Ovary (tissue), 7 donors: ENCODE measurements at regions not wholly inside any gene's neighbourhood (a gene's known extent, or its start where the extent isn't known, plus 50 kb on each side); places are given as distances from the start of the nearest gene placed in this dataset.
"Not testable (repeated sequence)": the region's sequence is repeated elsewhere in the genome, so short reads cannot be mapped to it uniquely, and the experiment has no call there.

Experiments used
- DNase-seq, 5 donors: peaks; one replicate each; pipeline ENCODE4 v3.0.0-alpha.2; 2019 to 2020
- H3K27ac ChIP-seq, 2 donors: fragments of 200-600 bp; one replicate each; pipeline versions ENCODE4 v1.5.1 to v1.8.0; 2019 to 2022
- H3K27me3 ChIP-seq: fragments of 200-600 bp; one replicate; pipeline ENCODE4 v1.8.0; 2022
- H3K36me3 ChIP-seq: fragments of 200-600 bp; sonication (generic); one replicate; pipeline ENCODE4 v1.5.1; 2019
- H3K4me1 ChIP-seq: one replicate; pipeline ENCODE4 v1.8.1; 2013; ENCODE audit warnings: mild to moderate bottlenecking, moderate library complexity; ENCODE audit not compliant: insufficient read depth
- H3K4me3 ChIP-seq: fragments of 200-600 bp; sonication (generic); one replicate; pipeline ENCODE4 v1.5.1; 2017
- H3K9me3 ChIP-seq, 2 donors: fragments of 200-600 bp in 1 of 2; sonication (generic) in 1 of 2; one replicate each; pipeline versions ENCODE4 v1.5.1 to v1.8.1; 2013 to 2019; ENCODE audit warnings: mild to moderate bottlenecking in 1 of 2, moderate library complexity in 1 of 2
- EP300 ChIP-seq: sonication (generic); formaldehyde crosslinking; IDR thresholded peaks from one replicate; pipeline ENCODE4 v1.6.1; 2017; ENCODE audit warnings: antibody characterized with exemption
- POLR2A ChIP-seq: fragments of 450-650 bp; IDR thresholded peaks from one replicate; pipeline ENCODE4 v1.6.1; 2017; ENCODE audit warnings: antibody characterized with exemption, mild to moderate bottlenecking, moderate library complexity
- WGBS, 3 donors: extraction: QIAGEN DNeasy Blood & Tissue Kit in 1 of 3; methylation state at CpG; one replicate each; pipeline versions ENCODE4 v1.1.5 to v1.1.7; 2013 to 2017; 5-methylcytosine and 5-hydroxymethylcytosine counted together
- intact Hi-C, 4 donors: fragments of 100-400 bp; cut with DNase I; formaldehyde crosslinking; loops; one replicate each; pipeline versions ENCODE4 v1.11.0 to v1.15.1; 2022 to 2023
- TF ChIP-seq, protein P1 (sequence below), 3 donors: fragments of 450-650 bp in 2 of 3; fragments of 200-600 bp in 1 of 3; IDR thresholded peaks; one replicate each; pipeline versions ENCODE4 v1.5.1 to v1.8.0; 2016 to 2022; ENCODE audit warnings: antibody characterized with exemption in 3 of 3, mild to moderate bottlenecking in 1 of 3
- donor health status: DM: no; HTN: no; CAD: no; lungs with moderate emphysema.
- donor health status: DM: no; HTN: no; CAD: no.
- donor health status: Bipolar disorder and iron deficiency.
- donor health status: DM: no; HTN: no; CAD: no.
- donor health status: DM: yes; HTN: yes; CAD: no.

DNA sequence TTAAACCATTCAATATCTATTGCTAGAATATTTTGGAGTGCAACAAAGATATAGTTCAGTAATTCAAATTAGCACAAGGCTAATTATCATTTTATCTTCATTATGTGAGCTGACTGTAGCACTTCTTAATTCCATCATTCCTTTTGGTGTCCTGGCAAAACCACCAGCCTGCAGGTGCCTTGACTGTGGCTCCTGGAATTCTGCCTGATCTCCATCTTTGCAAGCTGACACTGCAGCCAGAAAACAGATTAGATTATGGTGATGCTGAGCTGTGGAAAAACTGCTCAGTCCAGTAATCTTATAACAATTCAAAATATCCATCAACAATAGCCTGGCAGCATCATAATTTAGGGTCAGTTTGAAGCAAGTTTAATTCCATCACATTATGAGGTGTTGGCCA lies 919.5 kb downstream of the DTWD2 start:
- Histone ChIP-seq H3K27ac (no peak overlapping the region), H3K27me3 (no peaks in the 10 kb centered on the region), H3K9me3 (no peaks in the 10 kb centered on the region), H3K4me3 (no peak overlapping the region), H3K36me3 (no peaks in the 10 kb centered on the region), H3K4me1 (no peaks in the 10 kb centered on the region)
- intact Hi-C loops: no loop called here
- DNase-seq: no peak
- TF ChIP-seq, protein P1, sequence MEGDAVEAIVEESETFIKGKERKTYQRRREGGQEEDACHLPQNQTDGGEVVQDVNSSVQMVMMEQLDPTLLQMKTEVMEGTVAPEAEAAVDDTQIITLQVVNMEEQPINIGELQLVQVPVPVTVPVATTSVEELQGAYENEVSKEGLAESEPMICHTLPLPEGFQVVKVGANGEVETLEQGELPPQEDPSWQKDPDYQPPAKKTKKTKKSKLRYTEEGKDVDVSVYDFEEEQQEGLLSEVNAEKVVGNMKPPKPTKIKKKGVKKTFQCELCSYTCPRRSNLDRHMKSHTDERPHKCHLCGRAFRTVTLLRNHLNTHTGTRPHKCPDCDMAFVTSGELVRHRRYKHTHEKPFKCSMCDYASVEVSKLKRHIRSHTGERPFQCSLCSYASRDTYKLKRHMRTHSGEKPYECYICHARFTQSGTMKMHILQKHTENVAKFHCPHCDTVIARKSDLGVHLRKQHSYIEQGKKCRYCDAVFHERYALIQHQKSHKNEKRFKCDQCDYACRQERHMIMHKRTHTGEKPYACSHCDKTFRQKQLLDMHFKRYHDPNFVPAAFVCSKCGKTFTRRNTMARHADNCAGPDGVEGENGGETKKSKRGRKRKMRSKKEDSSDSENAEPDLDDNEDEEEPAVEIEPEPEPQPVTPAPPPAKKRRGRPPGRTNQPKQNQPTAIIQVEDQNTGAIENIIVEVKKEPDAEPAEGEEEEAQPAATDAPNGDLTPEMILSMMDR (IDR thresholded peaks at IDR 0.05): no peak
- TF ChIP-seq EP300 (no peak), POLR2A (no peak)

DNA sequence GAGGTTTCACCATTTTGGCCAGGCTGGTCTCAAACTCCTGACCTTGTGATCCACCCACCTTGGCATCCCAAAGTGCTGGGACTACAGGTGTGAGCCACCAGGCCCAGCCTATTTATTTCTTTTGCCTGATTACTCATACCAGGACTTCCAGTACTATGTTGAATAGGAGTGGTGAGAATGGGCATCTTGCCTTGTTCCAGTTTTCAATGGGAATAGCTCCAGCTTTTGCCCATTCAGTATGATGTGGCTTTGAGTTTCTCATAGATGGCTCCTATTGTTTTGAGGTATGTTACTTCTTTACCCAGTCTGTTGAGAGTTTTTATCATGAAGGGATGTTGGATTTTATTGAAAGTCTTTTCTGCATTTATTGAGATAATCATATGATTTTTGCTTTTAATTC lies 924.5 kb downstream of the DTWD2 start:
- DNase-seq, H3K4me1 ChIP-seq, H3K36me3 ChIP-seq, H3K9me3 ChIP-seq, H3K4me3 ChIP-seq, H3K27ac ChIP-seq, intact Hi-C loops, H3K27me3 ChIP-seq: not testable (repeated sequence)

DNA sequence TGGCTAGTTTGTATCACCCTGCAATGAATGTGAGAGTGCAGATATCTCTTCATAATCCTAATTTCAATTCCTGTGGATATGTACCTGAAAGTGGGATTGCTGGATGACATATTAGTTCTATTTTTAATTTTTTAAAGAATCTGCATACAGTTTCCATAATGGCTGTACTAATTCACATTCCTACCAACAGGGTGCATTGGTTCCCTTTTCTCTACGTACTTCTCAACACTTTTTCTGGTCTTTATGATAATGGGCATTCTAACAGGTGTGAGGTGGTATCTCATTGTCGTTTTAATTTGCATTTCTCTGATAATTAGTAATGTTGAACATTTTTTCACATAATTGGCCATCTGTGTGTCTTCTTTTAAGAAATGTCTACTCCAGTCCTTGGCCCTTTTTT lies 927.5 kb downstream of the DTWD2 start:
- no peaks in the 10 kb centered on the region for H3K9me3 ChIP-seq
- H3K4me1 ChIP-seq: no peaks in the 10 kb centered on the region
- TF ChIP-seq, protein P1 (IDR thresholded peaks at IDR 0.05): no peak
- TF ChIP-seq EP300: no peak
- no peak for TF ChIP-seq POLR2A
- intact Hi-C loops: no loop called here
- DNase-seq: no peak
- WGBS, 3 donors: 80 to 88% (median 88%) methylated on average over 2 of the region's 2 CpGs
- H3K4me3 ChIP-seq: no peak overlapping the region
- no peaks in the 10 kb centered on the region for H3K36me3 ChIP-seq
- no peak overlapping the region for H3K27ac ChIP-seq
- no peaks in the 10 kb centered on the region for H3K27me3 ChIP-seq

GRCh38 chr5:118052503-118052902 lies 935.8 kb downstream of the DTWD2 start:
- no peaks in the 10 kb centered on the region for H3K27me3 ChIP-seq
- TF ChIP-seq, protein P1 (IDR thresholded peaks at IDR 0.05): no peak
- TF ChIP-seq POLR2A (no peak), EP300 (no peak)
- no peak for DNase-seq
- H3K36me3 ChIP-seq: no peaks in the 10 kb centered on the region
- no peak overlapping the region for H3K27ac ChIP-seq
- no peaks in the 10 kb centered on the region for H3K9me3 ChIP-seq
- no peaks in the 10 kb centered on the region for H3K4me1 ChIP-seq
- intact Hi-C loops: no loop called here
- H3K4me3 ChIP-seq: no peak overlapping the region

DNA sequence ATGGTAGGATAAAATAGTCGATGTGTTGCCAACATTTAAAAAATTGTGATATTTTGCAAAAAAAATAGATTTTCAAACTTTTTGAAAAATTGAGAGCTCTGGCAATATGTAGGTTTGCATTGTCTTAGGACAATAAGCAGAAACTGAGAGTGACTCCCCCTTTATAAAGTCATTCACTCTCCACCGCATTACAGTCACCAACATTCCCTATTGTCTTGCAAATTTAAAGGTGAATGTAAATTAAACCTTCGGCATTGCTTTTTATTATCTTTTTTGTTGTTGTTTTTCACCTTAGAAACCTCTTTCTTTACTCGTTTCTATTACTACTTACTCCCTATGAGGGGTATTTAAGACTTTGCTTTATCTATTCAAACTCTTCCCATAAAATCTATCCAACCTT lies 944.2 kb downstream of the DTWD2 start:
- Histone ChIP-seq H3K27ac (no peak overlapping the region), H3K9me3 (no peaks in the 10 kb centered on the region), H3K4me1 (no peaks in the 10 kb centered on the region), H3K36me3 (no peaks in the 10 kb centered on the region), H3K4me3 (no peak overlapping the region), H3K27me3 (no peaks in the 10 kb centered on the region)
- WGBS, 3 donors: 87 to 91% (median 89%) methylated on average over 4 of the region's 4 CpGs
- TF ChIP-seq, protein P1 (IDR thresholded peaks at IDR 0.05): no peak
- TF ChIP-seq POLR2A (no peak), EP300 (no peak)
- intact Hi-C loops: no loop called here
- DNase-seq: no peak
